Fibroblast of the conjunctiva (primary cell): ENCODE measurements at regions not wholly inside any gene's neighbourhood (a gene's known extent, or its start where the extent isn't known, plus 50 kb on each side); places are given as distances from the start of the nearest gene placed in this dataset.

Source experiments
- DNase-seq: peaks from one replicate; pipeline ENCODE4 v3.0.0-alpha.2; 2010; ENCODE audit warnings: low read depth

- DNase-seq: no peak
These were observed 55.2 kb upstream of the RNF24 start for GRCh38 chr20:4070323-4071177.

- no peak for DNase-seq
These were observed 54.4 kb upstream of the RNF24 start for GRCh38 chr20:4069751-4070150.

- DNase-seq: no peak
These were observed 53.4 kb upstream of the RNF24 start for GRCh38 chr20:4068708-4069107.

GRCh38 chr20:4067600-4068261 is 52.4 kb upstream of the RNF24 start:
- no peak for DNase-seq

GRCh38 chr20:4066551-4066950 is 51.2 kb upstream of the RNF24 start:
- DNase-seq: no peak

- DNase-seq: peak; percentile 89
These were observed 50.1 kb upstream of the RNF24 start for GRCh38 chr20:4065391-4065844.
